GM19455 (cell line): ENCODE measurements at regions not wholly inside any gene's neighbourhood (a gene's known extent, or its start where the extent isn't known, plus 50 kb on each side); places are given as distances from the start of the nearest gene placed in this dataset.
A peak's percentile ranks its signal among the peaks of the same experiment; 100 is the strongest.

Experiments used
- ATAC-seq: cut with Tn5 transposase; IDR thresholded peaks from one replicate; pipeline ENCODE4 v1.9.1; 2021; ENCODE audit not compliant: unreplicated experiment

DNA sequence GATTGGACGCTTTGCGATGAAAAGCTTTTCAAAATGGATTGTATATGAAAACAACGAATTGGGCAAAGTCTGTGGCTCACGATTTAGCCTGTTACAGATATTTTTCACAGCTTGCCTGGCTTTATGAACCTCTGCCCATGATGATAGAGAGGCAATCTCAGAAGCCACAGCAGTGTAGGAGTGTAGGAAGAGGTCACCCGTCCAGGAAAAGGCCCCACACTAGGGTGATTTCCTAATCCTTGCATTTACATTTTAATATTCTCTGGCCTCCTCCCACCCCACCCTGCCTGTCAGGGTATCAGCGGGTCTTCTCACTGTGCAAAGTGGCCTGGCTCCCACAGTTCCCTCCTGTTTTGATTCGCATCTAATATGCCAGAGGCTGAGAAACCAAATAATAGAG, 81.8 kb upstream of the FOXN3 start:
- no peak for ATAC-seq

GRCh38 chr14:89495718-89496117, 78.7 kb upstream of the FOXN3 start:
- ATAC-seq, result no peak

DNA sequence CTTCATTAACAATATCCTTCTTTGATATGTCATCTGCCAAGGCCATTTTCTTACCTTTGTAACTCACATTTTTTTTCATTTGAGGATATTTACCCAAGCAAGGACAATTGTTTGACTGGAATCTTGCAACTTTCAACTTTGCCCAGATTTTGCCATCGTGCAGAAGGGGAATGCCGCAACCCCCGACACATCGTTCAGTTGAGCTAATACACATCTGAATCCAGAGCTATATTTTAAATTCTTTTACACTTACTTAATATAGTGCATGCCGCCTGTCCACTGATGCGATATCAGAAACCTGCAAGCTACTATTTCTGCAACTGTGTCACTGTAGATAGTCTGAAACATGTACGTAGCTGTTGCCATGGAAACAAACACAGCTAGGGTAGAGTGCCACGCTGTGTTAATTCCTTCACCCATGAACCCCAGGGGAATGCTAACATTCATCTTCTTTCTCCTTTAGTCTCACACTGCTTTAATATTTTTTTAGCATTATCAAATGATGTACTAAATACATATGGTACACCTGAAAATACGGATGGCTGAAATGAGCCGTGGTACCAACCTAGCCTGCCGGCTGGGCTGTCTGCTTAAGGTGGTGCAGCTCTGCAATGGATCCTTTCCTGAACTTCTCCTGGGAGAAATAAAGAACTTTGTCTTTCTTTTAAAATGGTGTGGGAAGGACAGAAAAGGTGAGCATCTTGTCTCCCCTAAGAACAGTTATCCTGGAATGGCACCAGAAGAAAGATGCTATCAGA, 77.0 kb upstream of the FOXN3 start:
- ATAC-seq, result peak; percentile 94

- ATAC-seq, result no peak
Measured at GRCh38 chr14:89493406-89493805, 76.4 kb upstream of the FOXN3 start.

DNA sequence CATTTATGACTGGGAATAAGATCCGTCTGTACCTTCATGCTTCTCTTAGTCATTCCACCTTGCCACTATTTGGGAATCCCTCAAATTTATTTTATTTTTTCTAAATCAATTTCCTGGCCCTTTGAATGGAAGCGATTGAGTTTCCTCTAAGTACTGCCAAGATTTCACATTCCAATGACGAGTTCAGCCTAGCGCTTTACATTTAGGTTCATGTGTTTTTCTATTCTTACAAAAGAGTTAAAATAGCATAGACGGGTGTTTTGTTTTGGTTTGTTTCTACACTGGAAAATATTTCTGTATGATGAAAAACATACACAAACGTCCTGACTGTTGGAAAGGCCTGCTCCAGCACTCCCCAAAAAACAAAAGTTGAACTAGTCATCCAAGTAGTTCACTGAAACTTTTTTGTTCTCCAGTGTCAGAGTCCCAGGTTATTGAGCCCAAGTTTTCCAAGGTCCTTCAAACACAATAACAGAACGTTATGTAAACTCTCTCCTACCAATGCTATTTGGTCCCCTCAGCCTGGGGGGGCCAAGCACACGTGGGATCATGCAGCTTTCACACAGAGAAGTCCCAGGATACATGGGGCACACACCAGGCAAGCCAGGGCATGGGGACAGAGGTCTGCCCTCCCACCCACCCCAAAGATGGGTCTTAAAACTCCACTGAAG, 74.8 kb upstream of the FOXN3 start:
- ATAC-seq, result no peak

DNA sequence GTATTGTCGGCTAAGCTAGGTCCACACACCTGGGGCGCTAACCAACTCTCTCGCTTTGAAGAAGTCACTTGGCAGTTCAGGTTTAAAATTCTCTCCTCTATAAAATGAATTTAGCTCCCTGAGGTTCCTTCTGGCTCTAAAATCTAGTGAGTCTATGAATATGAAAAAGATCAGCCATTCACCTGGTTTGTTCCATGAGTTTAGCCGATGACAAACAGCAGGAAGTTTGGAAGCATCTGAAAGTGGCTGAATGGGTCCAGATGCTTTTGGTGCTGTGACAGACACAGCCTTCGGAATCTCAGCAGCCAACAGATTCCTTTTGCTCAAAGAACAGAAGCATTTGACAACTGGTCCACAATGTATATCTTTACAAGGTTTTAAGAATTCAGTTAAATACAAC, 73.4 kb upstream of the FOXN3 start:
- ATAC-seq, result no peak

GRCh38 chr14:89489761-89490437, 72.9 kb upstream of the FOXN3 start:
- ATAC-seq, result no peak

DNA sequence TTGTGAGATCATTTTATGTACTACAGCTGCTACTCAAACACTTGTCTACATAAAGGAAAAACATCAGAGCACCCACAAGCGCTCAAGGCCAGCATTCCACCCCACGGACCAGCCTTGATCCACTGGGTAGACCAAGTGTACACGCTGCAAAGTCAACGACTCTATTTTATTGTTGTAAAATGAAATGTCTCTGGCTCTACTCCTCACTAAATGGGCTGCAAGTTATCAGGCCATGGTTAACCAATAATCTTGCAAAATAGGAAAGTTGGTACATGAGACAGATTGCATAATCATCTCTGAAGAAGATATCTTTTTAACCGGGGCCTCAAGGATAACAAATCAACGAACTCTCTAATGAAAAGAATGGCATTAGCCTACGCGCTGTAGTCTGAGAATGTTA, 69.9 kb upstream of the FOXN3 start:
- no peak for ATAC-seq

- no peak for ATAC-seq
Measured at GRCh38 chr14:89486505-89486904, 69.5 kb upstream of the FOXN3 start.

GRCh38 chr14:89485264-89485663, 68.2 kb upstream of the FOXN3 start:
- ATAC-seq, result no peak

- ATAC-seq, result no peak
Measured at GRCh38 chr14:89484051-89484844, 67.2 kb upstream of the FOXN3 start.

- ATAC-seq, result no peak
Measured at GRCh38 chr14:89481196-89481595, 64.2 kb upstream of the FOXN3 start.

GRCh38 chr14:89480278-89480677, 63.2 kb upstream of the FOXN3 start:
- ATAC-seq, result no peak

GRCh38 chr14:89479802-89480201, 62.8 kb upstream of the FOXN3 start:
- no peak for ATAC-seq

GRCh38 chr14:89477391-89477790, 60.4 kb upstream of the FOXN3 start:
- no peak for ATAC-seq

- ATAC-seq, result no peak
Measured at GRCh38 chr14:89476354-89476896, 59.4 kb upstream of the FOXN3 start.

DNA sequence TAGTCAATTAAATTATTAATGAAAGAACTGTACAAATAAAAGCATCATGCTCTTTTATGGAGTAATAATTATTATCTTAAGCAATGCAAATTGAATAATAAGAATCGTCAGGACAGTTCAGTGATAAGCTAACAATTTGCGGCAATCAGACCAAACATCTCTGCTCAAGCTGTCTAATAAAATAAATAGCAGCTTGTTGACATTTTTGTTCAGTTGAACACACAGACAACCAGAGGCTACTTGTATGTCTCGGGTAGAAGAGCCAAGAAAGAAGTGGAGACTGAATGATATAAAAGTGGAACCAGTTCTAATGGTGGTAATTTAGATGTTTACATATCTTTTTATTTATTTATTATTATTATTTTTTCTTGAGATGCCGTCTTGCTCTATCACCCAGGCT, 57.4 kb upstream of the FOXN3 start:
- ATAC-seq, result no peak

DNA sequence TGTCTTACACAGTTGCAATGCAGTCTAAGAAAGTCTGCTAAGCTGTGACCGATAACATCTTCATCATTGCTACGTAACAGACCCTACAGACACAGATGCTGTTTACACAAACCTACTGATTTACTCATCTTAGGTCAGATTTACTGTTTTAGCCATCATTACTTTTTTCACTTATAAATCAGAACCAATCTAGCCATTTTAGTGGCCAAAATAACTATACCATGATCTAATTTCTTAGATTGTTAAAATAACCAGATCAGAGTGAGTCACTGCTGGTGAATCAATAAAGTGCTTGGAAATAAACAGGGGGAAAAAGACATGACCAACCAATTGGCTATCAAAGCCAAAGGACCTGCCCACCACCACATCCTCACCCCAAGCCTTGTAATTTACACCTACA, 57.0 kb upstream of the FOXN3 start:
- ATAC-seq, result no peak

DNA sequence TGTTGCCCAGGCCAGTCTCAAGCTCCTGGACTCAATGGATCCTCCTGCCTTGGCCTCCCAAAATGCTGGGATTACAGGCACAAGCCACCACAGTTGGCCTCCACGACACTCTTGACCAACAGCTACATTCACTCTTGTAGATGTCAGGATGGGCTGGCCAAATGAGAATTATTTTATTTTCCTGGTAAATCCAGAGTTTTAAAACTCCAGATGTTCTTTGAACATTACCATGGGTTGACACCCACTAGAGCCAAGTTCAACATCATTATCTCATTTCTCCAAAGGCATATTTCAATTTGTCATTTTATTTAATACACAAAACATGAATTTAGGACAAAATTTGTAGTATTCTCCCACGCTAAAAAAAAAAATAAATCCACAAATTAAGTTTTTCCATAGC, 56.5 kb upstream of the FOXN3 start:
- ATAC-seq, result no peak

GRCh38 chr14:89470401-89470800, 53.4 kb upstream of the FOXN3 start:
- ATAC-seq, result no peak
